ENCODE measurements at regions not wholly inside any gene's neighbourhood (a gene's known extent, or its start where the extent isn't known, plus 50 kb on each side); places are given as distances from the start of the nearest gene placed in this dataset.
"Not testable (repeated sequence)": the region's sequence is repeated elsewhere in the genome, so short reads cannot be mapped to it uniquely, and the experiment has no call there.

- no peak for DNase-seq
Measured at GRCh38 chr10:121340271-121340831, 257.9 kb downstream of the FGFR2 start.

GRCh38 chr10:121351540-121351939 lies 246.7 kb downstream of the FGFR2 start:
- DNase-seq, result no peak

GRCh38 chr10:121352231-121352855 lies 245.9 kb downstream of the FGFR2 start:
- no peak for DNase-seq

- DNase-seq, result no peak
Measured at GRCh38 chr10:121355161-121355560, 243.1 kb downstream of the FGFR2 start.

- no peak for DNase-seq
Measured at GRCh38 chr10:121356183-121356582, 242.1 kb downstream of the FGFR2 start.

- no peak for DNase-seq
Measured at GRCh38 chr10:121357401-121357800, 240.8 kb downstream of the FGFR2 start.

- no peak for DNase-seq
Measured at GRCh38 chr10:121362026-121362425, 236.2 kb downstream of the FGFR2 start.

- no peak for DNase-seq
Measured at GRCh38 chr10:121365566-121365965, 232.7 kb downstream of the FGFR2 start.

GRCh38 chr10:121368347-121369025 lies 229.8 kb downstream of the FGFR2 start:
- no peak for DNase-seq

GRCh38 chr10:121369616-121370015 lies 228.6 kb downstream of the FGFR2 start:
- DNase-seq, result no peak

- DNase-seq, result no peak
Measured at GRCh38 chr10:121371836-121372235, 226.4 kb downstream of the FGFR2 start.

- no peak for DNase-seq
Measured at GRCh38 chr10:121373411-121373810, 224.8 kb downstream of the FGFR2 start.

GRCh38 chr10:121374121-121374520 lies 224.1 kb downstream of the FGFR2 start:
- DNase-seq, result no peak

GRCh38 chr10:121375172-121375571 lies 223.1 kb downstream of the FGFR2 start:
- no peak for DNase-seq

- DNase-seq, result no peak
Measured at GRCh38 chr10:121378251-121378801, 219.9 kb downstream of the FGFR2 start.

- DNase-seq, result no peak
Measured at GRCh38 chr10:121379013-121379412, 219.2 kb downstream of the FGFR2 start.

GRCh38 chr10:121380211-121380610 lies 218.0 kb downstream of the FGFR2 start:
- DNase-seq, result no peak

GRCh38 chr10:121382029-121382520 lies 216.2 kb downstream of the FGFR2 start:
- DNase-seq, result not testable (repeated sequence)

- DNase-seq, result no peak
Measured at GRCh38 chr10:121385136-121385535, 213.1 kb downstream of the FGFR2 start.

- no peak for DNase-seq
Measured at GRCh38 chr10:121392657-121393056, 205.6 kb downstream of the FGFR2 start.

- DNase-seq, result no peak
Measured at GRCh38 chr10:121393522-121393921, 204.7 kb downstream of the FGFR2 start.

GRCh38 chr10:121400507-121400906 lies 197.7 kb downstream of the FGFR2 start:
- DNase-seq, result not testable (repeated sequence)

GRCh38 chr10:121403527-121403926 lies 194.7 kb downstream of the FGFR2 start:
- DNase-seq, result no peak

- no peak for DNase-seq
Measured at GRCh38 chr10:121404611-121405010, 193.6 kb downstream of the FGFR2 start.

Data from inflammatory macrophage treated with lipopolysaccharide for 1 hour (primary cell).